Breast epithelium (tissue), 4 donors: ENCODE measurements at regions not wholly inside any gene's neighbourhood (a gene's known extent, or its start where the extent isn't known, plus 50 kb on each side); places are given as distances from the start of the nearest gene placed in this dataset.

ENCODE experiments used
- DNase-seq, 2 donors: peaks; one replicate each; pipeline ENCODE4 v3.0.0-alpha.2; 2019; ENCODE audit warnings: low spot score in 2 of 2
- H3K27ac ChIP-seq, 2 donors: fragments of 200-600 bp; sonication (generic) in 1 of 2; one replicate each; pipeline ENCODE4 v1.5.1; 2016 to 2019; ENCODE audit warnings: mild to moderate bottlenecking in 1 of 2
- H3K27me3 ChIP-seq, 2 donors: fragments of 200-600 bp; sonication (generic) in 1 of 2; one replicate each; pipeline versions ENCODE4 v1.5.1 to v1.6.0; 2017 to 2019; ENCODE audit warnings: control low read depth in 1 of 2, mild to moderate bottlenecking in 1 of 2
- H3K36me3 ChIP-seq: fragments of 200-600 bp; one replicate; pipeline ENCODE4 v1.5.1; 2019
- H3K4me1 ChIP-seq, 2 donors: fragments of 200-600 bp; sonication (generic); one replicate each; pipeline ENCODE4 v1.5.1; 2016 to 2019; ENCODE audit warnings: control low read depth in 1 of 2
- H3K4me3 ChIP-seq, 3 donors: fragments of 200-600 bp; sonication (generic); 1 replicate in 2 of 3; 2 replicates in 1 of 3; pipeline ENCODE4 v1.5.1; 2016 to 2019; ENCODE audit warnings: mild to moderate bottlenecking in 3 of 3, moderate library complexity in 2 of 3
- H3K9me3 ChIP-seq, 2 donors: fragments of 200-600 bp; sonication (generic) in 1 of 2; one replicate each; pipeline ENCODE4 v1.5.1; 2016 to 2019; ENCODE audit warnings: control low read depth in 1 of 2
- POLR2A ChIP-seq: fragments of 450-650 bp; IDR thresholded peaks from one replicate; pipeline ENCODE4 v1.6.1; 2016; ENCODE audit warnings: antibody characterized with exemption, mild to moderate bottlenecking, moderate library complexity
- POLR2AphosphoS5 ChIP-seq, 3 donors: sonication (generic); formaldehyde crosslinking; IDR thresholded peaks; one replicate each; pipeline ENCODE4 v1.6.1; 2017; ENCODE audit warnings: antibody characterized with exemption in 3 of 3
- intact Hi-C: fragments of 100-400 bp; cut with DNase I; formaldehyde crosslinking; loops from one replicate; pipeline ENCODE4 v1.15.1; 2023; ENCODE audit warnings: low total_unique reads
- TF ChIP-seq, protein P1 (sequence below), 3 donors: fragments of 450-650 bp; IDR thresholded peaks; one replicate each; pipeline ENCODE4 v1.5.1; 2016 to 2017; ENCODE audit warnings: antibody characterized with exemption in 3 of 3, mild to moderate bottlenecking in 3 of 3, moderate library complexity in 3 of 3

GRCh38 chr10:28220811-28221210 is 82.1 kb downstream of the MPP7 start:
- Histone ChIP-seq H3K27me3 (no peaks in the 10 kb centered on the region), H3K4me1 (no peaks in the 10 kb centered on the region), H3K27ac (no peak overlapping the region), H3K4me3 (no peak overlapping the region), H3K36me3 (no peaks in the 10 kb centered on the region), H3K9me3 (no peaks in the 10 kb centered on the region)
- TF ChIP-seq, protein P1, sequence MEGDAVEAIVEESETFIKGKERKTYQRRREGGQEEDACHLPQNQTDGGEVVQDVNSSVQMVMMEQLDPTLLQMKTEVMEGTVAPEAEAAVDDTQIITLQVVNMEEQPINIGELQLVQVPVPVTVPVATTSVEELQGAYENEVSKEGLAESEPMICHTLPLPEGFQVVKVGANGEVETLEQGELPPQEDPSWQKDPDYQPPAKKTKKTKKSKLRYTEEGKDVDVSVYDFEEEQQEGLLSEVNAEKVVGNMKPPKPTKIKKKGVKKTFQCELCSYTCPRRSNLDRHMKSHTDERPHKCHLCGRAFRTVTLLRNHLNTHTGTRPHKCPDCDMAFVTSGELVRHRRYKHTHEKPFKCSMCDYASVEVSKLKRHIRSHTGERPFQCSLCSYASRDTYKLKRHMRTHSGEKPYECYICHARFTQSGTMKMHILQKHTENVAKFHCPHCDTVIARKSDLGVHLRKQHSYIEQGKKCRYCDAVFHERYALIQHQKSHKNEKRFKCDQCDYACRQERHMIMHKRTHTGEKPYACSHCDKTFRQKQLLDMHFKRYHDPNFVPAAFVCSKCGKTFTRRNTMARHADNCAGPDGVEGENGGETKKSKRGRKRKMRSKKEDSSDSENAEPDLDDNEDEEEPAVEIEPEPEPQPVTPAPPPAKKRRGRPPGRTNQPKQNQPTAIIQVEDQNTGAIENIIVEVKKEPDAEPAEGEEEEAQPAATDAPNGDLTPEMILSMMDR (IDR thresholded peaks at IDR 0.05) = no peak
- TF ChIP-seq POLR2A (no peak), POLR2AphosphoS5 (IDR thresholded peaks at IDR 0.05) (no peak)
- no peak for DNase-seq
- intact Hi-C loops = no loop called here

DNA sequence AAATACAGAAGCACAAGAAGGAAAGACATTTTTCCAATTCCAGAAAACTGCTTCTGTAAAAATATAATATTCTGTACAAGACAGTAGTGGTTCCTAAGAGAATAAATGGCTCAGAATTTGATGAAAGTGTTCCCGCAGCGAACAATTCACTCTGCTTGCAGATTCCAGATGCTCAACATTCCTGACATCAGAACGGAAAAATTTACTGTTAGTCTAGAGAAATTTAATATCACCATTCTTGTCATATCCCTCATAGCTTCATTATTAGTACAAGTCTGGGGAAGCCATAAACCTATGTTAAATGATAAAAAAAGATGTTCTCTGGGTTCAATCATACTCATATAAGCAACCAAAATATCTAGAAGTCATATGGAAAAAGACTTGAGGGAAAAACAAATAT is 83.6 kb downstream of the MPP7 start:
- TF ChIP-seq, protein P1 (IDR thresholded peaks at IDR 0.05) = no peak
- TF ChIP-seq POLR2AphosphoS5 (IDR thresholded peaks at IDR 0.05) (no peak), POLR2A (no peak)

DNA sequence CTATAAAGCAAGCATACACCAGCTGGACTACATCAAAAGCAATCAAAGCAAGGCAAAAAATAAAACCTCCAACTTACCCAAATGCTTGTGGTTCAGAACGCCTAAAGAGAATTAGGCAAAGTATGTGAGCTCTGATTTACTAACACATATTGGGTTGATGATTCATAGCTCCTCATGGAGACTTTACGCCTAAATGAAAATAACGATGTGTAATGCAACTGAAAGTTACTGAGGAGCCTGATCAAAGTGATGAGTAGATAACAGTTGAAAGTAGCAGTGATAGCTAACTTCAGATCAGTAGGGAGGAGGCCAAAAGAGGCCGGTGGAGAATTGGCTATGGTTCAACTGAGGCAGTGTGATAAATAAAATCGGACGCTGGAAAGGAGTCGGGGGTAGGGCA is 85.0 kb downstream of the MPP7 start:
- Histone ChIP-seq H3K36me3 (no peaks in the 10 kb centered on the region), H3K4me1 (no peaks in the 10 kb centered on the region), H3K9me3 (no peaks in the 10 kb centered on the region), H3K27me3 (no peaks in the 10 kb centered on the region), H3K4me3 (no peak overlapping the region), H3K27ac (no peak overlapping the region)
- intact Hi-C loops = no loop called here
- TF ChIP-seq, protein P1 (IDR thresholded peaks at IDR 0.05) = no peak
- TF ChIP-seq POLR2AphosphoS5 (IDR thresholded peaks at IDR 0.05) (no peak), POLR2A (no peak)
- DNase-seq = no peak

More for the DNA sequence above, 83.6 kb downstream of the MPP7 start:
- Histone ChIP-seq H3K9me3 (no peaks in the 10 kb centered on the region), H3K4me1 (no peaks in the 10 kb centered on the region), H3K27me3 (no peaks in the 10 kb centered on the region), H3K4me3 (no peak overlapping the region), H3K27ac (no peak overlapping the region), H3K36me3 (no peaks in the 10 kb centered on the region)
- intact Hi-C loops = no loop called here
- DNase-seq = no peak

DNA sequence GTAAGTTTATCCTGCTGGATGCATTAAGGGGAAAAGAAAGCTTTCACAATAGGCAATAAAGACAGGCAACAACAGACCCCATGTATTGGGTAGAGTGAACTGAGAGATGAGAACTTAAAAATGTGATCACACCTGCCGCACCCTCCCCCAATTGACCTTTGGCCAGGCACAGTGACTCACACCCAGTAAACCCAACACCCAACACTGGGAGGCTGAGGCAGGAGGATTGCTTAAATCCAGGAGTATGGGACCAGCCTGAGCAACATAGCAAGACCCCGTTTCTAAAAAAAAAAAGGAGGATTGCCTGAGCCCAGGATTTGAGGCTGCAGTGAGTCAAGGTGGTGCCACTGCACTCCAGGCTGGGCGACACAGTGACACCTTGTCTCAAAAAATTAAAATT is 86.9 kb downstream of the MPP7 start:
- no peak overlapping the region for H3K4me3 ChIP-seq
- H3K27me3 ChIP-seq = no peaks in the 10 kb centered on the region
- no peak overlapping the region for H3K27ac ChIP-seq
- H3K9me3 ChIP-seq = no peaks in the 10 kb centered on the region
- no peaks in the 10 kb centered on the region for H3K36me3 ChIP-seq
- DNase-seq = no peak
- intact Hi-C loops = no loop called here
- no peak for TF ChIP-seq POLR2A
- no peak for TF ChIP-seq POLR2AphosphoS5 (IDR thresholded peaks at IDR 0.05)
- TF ChIP-seq, protein P1 (IDR thresholded peaks at IDR 0.05) = no peak
- no peaks in the 10 kb centered on the region for H3K4me1 ChIP-seq

GRCh38 chr10:28214219-28214618 is 88.6 kb downstream of the MPP7 start:
- Histone ChIP-seq H3K4me3 (no peak overlapping the region), H3K27me3 (no peaks in the 10 kb centered on the region), H3K36me3 (no peaks in the 10 kb centered on the region), H3K9me3 (no peaks in the 10 kb centered on the region), H3K27ac (no peak overlapping the region), H3K4me1 (no peaks in the 10 kb centered on the region)
- DNase-seq = no peak
- no peak for TF ChIP-seq POLR2A
- intact Hi-C loops = no loop called here

GRCh38 chr10:28211759-28212158 is 91.1 kb downstream of the MPP7 start:
- TF ChIP-seq, protein P1 (IDR thresholded peaks at IDR 0.05) = no peak
- TF ChIP-seq POLR2AphosphoS5 (IDR thresholded peaks at IDR 0.05) = no peak
- TF ChIP-seq POLR2A = no peak
- DNase-seq = no peak
- Histone ChIP-seq H3K27ac (no peak overlapping the region), H3K4me1 (no peaks in the 10 kb centered on the region), H3K4me3 (no peak overlapping the region), H3K9me3 (peaks cover 4 to 8% of the 10 kb centered on the region in 2 donors), H3K27me3 (no peaks in the 10 kb centered on the region), H3K36me3 (no peaks in the 10 kb centered on the region)
- intact Hi-C loops = no loop called here
